ENCODE measurements at regions not wholly inside any gene's neighbourhood (a gene's known extent, or its start where the extent isn't known, plus 50 kb on each side); places are given as distances from the start of the nearest gene placed in this dataset.

GRCh38 chr14:61211476-61212255 lies 69.5 kb downstream of the TMEM30B start:
- TF ChIP-seq EZH2 (IDR thresholded peaks at IDR 0.05; ENCODE audit: low read depth, unreplicated experiment) (no peak), CTCF (conservative IDR thresholded peaks at IDR 0.05; ENCODE audit: low read depth in 2 of 2) (no peak), REST (IDR thresholded peaks at IDR 0.05; ENCODE audit: unreplicated experiment) (no peak), CREB1 (CRISPR knock-in tag; IDR thresholded peaks at IDR 0.05; ENCODE audit: low read depth) (no peak), POLR2AphosphoS5 (IDR thresholded peaks at IDR 0.05; ENCODE audit: low read depth) (no peak), ETS1 (IDR thresholded peaks at IDR 0.05) (no peak)

All from GM23338 (cell line).